IMR-90 (cell line): ENCODE measurements at regions not wholly inside any gene's neighbourhood (a gene's known extent, or its start where the extent isn't known, plus 50 kb on each side); places are given as distances from the start of the nearest gene placed in this dataset.

Experiments
- CEBPB ChIP-seq: IDR thresholded peaks from 2 replicates; pipeline ENCODE4 v1.6.1; 2012; ENCODE audit warnings: low read depth, low read length, improper control_type of control experiment
- ELK1 ChIP-seq: fragments of 150-350 bp; IDR thresholded peaks from 2 replicates; pipeline ENCODE4 v1.6.1; 2016; ENCODE audit warnings: low read depth, mild to moderate bottlenecking, low read length, moderate library complexity, borderline replicate concordance
- POLR2A ChIP-seq: IDR thresholded peaks from 2 replicates; pipeline ENCODE4 v1.6.1; 2012; ENCODE audit warnings: mild to moderate bottlenecking, low read depth, low read length
- RAD21 ChIP-seq: IDR thresholded peaks from 2 replicates; pipeline ENCODE4 v1.6.1; 2012; ENCODE audit warnings: low read length, improper control_type of control experiment
- USF2 ChIP-seq: fragments of 150-350 bp; IDR thresholded peaks from 2 replicates; pipeline ENCODE4 v1.6.1; 2017; ENCODE audit warnings: mild to moderate bottlenecking, antibody characterized with exemption, low read length, low read depth
- TF ChIP-seq, protein P1 (sequence below): conservative IDR thresholded peaks from 2 replicates; pipeline ENCODE4 v1.5.1; 2012; ENCODE audit warnings: mild to moderate bottlenecking, low read depth, low read length, improper control_type of control experiment

DNA sequence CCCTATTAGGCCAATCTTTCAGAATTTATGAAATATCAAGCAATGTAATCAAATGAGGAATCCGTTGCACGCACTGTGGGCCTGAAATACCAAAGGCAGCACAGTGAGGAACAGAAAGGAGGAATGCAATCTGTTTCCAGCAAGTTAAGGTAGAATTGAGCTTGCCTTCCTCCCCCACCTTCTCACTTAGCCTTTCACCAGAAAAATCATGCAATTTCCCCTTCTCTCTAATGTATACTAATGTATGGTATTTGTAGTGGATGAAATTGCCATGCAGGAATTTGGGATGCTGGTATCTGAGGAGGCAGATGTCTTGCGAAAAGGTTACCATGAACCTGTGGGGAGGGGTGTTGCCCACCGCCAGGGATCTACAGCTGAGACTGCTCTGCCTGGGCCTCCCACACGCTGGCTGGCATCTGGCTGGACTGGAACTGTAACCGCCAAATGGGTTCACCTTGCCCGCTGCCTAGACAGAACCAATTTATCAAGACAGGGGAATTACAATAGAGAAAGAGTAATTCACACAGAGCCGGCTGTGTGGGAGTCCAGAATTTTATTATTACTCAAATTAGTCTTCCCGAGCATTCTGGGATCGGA lies 222.4 kb upstream of the MYLIP start:
- TF ChIP-seq, protein P1, sequence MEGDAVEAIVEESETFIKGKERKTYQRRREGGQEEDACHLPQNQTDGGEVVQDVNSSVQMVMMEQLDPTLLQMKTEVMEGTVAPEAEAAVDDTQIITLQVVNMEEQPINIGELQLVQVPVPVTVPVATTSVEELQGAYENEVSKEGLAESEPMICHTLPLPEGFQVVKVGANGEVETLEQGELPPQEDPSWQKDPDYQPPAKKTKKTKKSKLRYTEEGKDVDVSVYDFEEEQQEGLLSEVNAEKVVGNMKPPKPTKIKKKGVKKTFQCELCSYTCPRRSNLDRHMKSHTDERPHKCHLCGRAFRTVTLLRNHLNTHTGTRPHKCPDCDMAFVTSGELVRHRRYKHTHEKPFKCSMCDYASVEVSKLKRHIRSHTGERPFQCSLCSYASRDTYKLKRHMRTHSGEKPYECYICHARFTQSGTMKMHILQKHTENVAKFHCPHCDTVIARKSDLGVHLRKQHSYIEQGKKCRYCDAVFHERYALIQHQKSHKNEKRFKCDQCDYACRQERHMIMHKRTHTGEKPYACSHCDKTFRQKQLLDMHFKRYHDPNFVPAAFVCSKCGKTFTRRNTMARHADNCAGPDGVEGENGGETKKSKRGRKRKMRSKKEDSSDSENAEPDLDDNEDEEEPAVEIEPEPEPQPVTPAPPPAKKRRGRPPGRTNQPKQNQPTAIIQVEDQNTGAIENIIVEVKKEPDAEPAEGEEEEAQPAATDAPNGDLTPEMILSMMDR, result no peak
- no peak for TF ChIP-seq ELK1
- no peak for TF ChIP-seq POLR2A
- no peak for TF ChIP-seq USF2
- TF ChIP-seq CEBPB, result no peak
- no peak for TF ChIP-seq RAD21
